Left lung (tissue), 4 donors: ENCODE measurements at regions not wholly inside any gene's neighbourhood (a gene's known extent, or its start where the extent isn't known, plus 50 kb on each side); places are given as distances from the start of the nearest gene placed in this dataset.

ENCODE experiments used
- ATAC-seq: fragments of 200-7000 bp; cut with Tn5 transposase; one replicate; pipeline ENCODE4 v1.9.1; 2020; ENCODE audit warnings: moderate library complexity
- DNase-seq, 4 donors: peaks; one replicate each; pipeline ENCODE4 v3.0.0-alpha.2; 2013 to 2020
- H3K27ac ChIP-seq, 2 donors: fragments of 200-600 bp; sonication (generic) in 1 of 2; one replicate each; pipeline versions ENCODE4 v1.5.0 to v1.8.0; 2020 to 2021
- H3K27me3 ChIP-seq, 2 donors: fragments of 200-600 bp; sonication (generic) in 1 of 2; one replicate each; pipeline versions ENCODE4 v1.5.0 to v1.8.0; 2020 to 2021
- H3K36me3 ChIP-seq, 2 donors: fragments of 200-600 bp; sonication (generic) in 1 of 2; one replicate each; pipeline versions ENCODE4 v1.5.0 to v1.8.0; 2020 to 2021
- H3K4me1 ChIP-seq, 2 donors: fragments of 200-600 bp; one replicate each; pipeline ENCODE4 v1.8.0; 2021
- H3K4me3 ChIP-seq, 2 donors: fragments of 200-600 bp; sonication (generic) in 1 of 2; one replicate each; pipeline versions ENCODE4 v1.5.0 to v1.8.0; 2020 to 2021; ENCODE audit warnings: mild to moderate bottlenecking in 1 of 2
- H3K9me3 ChIP-seq, 2 donors: fragments of 200-600 bp; sonication (generic) in 1 of 2; one replicate each; pipeline versions ENCODE4 v1.5.0 to v1.8.0; 2020 to 2021
- intact Hi-C, 2 donors: fragments of 100-400 bp; cut with DNase I; formaldehyde crosslinking; loops; one replicate each; pipeline versions ENCODE4 v1.11.2 to v1.14.2; 2022
- TF ChIP-seq, protein P1 (sequence below), 2 donors: fragments of 200-600 bp; sonication (generic) in 1 of 2; IDR thresholded peaks; one replicate each; pipeline versions ENCODE4 v1.5.0 to v1.8.0; 2021; ENCODE audit warnings: antibody characterized with exemption in 2 of 2
- donor health status: DM: no; HTN: yes; CAD: no.
- donor health status: DM: no; HTN: no; CAD: no.

DNA sequence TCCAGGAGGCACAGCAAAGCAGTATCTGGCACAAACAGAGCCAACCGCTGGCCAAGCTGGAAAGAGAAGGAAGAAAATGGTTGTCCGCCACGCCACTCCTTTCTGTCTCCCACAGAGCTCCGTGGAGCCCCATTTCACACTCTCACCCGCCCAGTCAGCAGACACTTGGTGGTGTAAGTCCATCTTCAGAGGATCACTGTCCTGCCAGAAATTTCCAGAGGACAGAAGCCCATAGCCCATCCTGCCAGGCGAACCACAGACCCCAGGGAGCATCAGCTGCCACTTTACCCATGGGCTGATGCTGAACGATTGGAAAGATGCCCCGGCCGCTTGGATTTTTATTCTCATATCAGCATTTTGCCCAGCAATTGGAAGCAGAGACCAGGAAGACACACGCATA lies 144.7 kb upstream of the LYZL2 start:
- ATAC-seq (no peak), DNase-seq (no peak)
- Histone ChIP-seq H3K4me1 (no peaks in the 10 kb centered on the region), H3K4me3 (no peak overlapping the region), H3K27me3 (no peaks in the 10 kb centered on the region), H3K27ac (no peak overlapping the region), H3K9me3 (peaks cover 0 to 30% of the 10 kb centered on the region in 2 donors), H3K36me3 (no peaks in the 10 kb centered on the region)
- TF ChIP-seq, protein P1, sequence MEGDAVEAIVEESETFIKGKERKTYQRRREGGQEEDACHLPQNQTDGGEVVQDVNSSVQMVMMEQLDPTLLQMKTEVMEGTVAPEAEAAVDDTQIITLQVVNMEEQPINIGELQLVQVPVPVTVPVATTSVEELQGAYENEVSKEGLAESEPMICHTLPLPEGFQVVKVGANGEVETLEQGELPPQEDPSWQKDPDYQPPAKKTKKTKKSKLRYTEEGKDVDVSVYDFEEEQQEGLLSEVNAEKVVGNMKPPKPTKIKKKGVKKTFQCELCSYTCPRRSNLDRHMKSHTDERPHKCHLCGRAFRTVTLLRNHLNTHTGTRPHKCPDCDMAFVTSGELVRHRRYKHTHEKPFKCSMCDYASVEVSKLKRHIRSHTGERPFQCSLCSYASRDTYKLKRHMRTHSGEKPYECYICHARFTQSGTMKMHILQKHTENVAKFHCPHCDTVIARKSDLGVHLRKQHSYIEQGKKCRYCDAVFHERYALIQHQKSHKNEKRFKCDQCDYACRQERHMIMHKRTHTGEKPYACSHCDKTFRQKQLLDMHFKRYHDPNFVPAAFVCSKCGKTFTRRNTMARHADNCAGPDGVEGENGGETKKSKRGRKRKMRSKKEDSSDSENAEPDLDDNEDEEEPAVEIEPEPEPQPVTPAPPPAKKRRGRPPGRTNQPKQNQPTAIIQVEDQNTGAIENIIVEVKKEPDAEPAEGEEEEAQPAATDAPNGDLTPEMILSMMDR (IDR thresholded peaks at IDR 0.05), result no peak
- intact Hi-C loops, result no loop called here

DNA sequence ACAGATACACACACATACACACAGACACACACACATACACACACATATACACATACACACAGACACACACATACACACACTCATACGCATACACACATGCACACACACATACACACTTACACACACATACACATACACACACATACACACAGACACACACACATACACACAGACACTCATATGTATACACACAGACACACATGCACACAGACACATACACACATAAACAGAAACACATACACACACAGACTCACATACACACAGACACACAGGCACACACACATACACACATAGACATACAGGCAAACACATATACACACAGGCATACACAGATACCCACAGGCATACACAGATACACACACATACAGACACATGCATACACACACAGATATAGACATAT lies 143.9 kb upstream of the LYZL2 start:
- H3K36me3 ChIP-seq, result no peaks in the 10 kb centered on the region
- DNase-seq (no peak), ATAC-seq (no peak)
- no peak overlapping the region for H3K27ac ChIP-seq
- H3K4me1 ChIP-seq, result no peaks in the 10 kb centered on the region
- peaks cover 0 to 32% of the 10 kb centered on the region in 2 donors for H3K9me3 ChIP-seq
- H3K27me3 ChIP-seq, result no peaks in the 10 kb centered on the region
- intact Hi-C loops, result no loop called here
- TF ChIP-seq, protein P1 (IDR thresholded peaks at IDR 0.05), result no peak
- H3K4me3 ChIP-seq, result no peak overlapping the region

DNA sequence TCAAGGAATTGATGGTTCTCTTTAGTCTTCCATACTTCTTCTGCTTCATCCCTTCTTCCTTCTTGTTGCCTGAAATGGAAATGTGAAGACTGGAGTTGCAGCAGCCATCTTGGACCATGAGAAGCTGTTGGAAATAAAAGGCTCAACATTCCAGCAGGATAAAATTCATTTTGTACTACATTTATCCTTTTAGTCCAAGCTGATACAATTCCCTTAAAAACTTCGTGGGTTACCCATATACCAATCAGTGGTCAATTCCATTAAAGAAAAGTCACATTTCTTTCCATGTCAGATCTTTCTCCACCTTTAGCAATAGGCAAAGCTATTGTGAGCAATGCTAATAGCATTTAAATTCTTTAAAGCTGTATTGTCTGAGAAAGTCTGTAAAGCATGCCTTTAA lies 141.3 kb upstream of the LYZL2 start:
- peaks cover 0 to 32% of the 10 kb centered on the region in 2 donors for H3K9me3 ChIP-seq
- DNase-seq (no peak), ATAC-seq (no peak)
- no peaks in the 10 kb centered on the region for H3K4me1 ChIP-seq
- no peaks in the 10 kb centered on the region for H3K27me3 ChIP-seq
- TF ChIP-seq, protein P1 (IDR thresholded peaks at IDR 0.05), result no peak
- no peak overlapping the region for H3K4me3 ChIP-seq
- no peak overlapping the region for H3K27ac ChIP-seq
- no peaks in the 10 kb centered on the region for H3K36me3 ChIP-seq
- intact Hi-C loops, result no loop called here

DNA sequence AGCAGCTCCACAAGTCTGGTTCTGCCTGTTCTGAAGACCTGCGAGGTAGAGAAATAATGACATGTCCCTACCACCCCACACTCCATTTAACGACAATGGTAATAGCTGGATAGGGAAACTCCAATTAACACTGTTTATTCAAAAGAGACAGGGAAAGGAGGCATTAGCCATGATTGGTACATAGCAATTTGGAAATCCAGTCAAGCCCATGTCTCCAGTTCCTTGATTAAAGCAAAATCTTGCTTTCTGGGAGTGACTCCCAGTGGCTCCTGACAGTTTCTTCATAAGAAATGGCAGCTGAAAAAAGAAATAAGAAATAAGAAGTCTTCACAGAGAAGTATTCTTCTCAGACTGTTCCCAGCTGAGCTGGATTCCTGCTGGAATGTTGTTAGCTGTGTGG lies 140.7 kb upstream of the LYZL2 start:
- no peaks in the 10 kb centered on the region for H3K4me1 ChIP-seq

DNA sequence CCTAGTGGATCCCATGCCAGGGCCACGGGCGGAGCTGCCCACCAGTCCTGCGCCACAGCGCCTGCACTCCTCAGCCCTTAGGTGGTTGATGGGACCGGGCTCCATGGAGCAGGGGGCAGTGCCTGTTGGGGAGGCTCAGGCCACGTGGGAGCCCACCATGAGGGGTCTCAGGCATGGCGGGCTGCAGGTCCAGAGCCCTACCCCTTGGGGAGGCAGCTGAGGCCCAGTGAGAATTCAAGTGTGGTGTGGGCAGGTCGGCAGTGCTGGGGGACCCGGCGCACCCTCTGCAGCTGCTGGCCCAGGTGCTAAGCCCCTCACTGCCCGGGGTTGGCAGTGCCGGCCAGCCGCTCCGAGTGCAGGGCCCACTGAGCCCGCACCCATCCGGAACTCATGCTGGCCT lies 139.8 kb upstream of the LYZL2 start:
- ATAC-seq, result no peak
- no peak overlapping the region for H3K27ac ChIP-seq
- H3K27me3 ChIP-seq, result no peaks in the 10 kb centered on the region
- TF ChIP-seq, protein P1 (IDR thresholded peaks at IDR 0.05), result no peak
- peaks cover 0 to 32% of the 10 kb centered on the region in 2 donors for H3K9me3 ChIP-seq
- no peaks in the 10 kb centered on the region for H3K4me1 ChIP-seq
- intact Hi-C loops, result no loop called here
- DNase-seq, result no peak
- H3K36me3 ChIP-seq, result no peaks in the 10 kb centered on the region
- H3K4me3 ChIP-seq, result no peak overlapping the region

More for the DNA sequence above, 140.7 kb upstream of the LYZL2 start:
- peaks cover 0 to 32% of the 10 kb centered on the region in 2 donors for H3K9me3 ChIP-seq
- intact Hi-C loops, result no loop called here
- H3K27me3 ChIP-seq, result no peaks in the 10 kb centered on the region
- no peak overlapping the region for H3K27ac ChIP-seq
- no peak for ATAC-seq
- no peak for DNase-seq
- TF ChIP-seq, protein P1 (IDR thresholded peaks at IDR 0.05), result no peak
- no peaks in the 10 kb centered on the region for H3K36me3 ChIP-seq
- H3K4me3 ChIP-seq, result no peak overlapping the region
